Gastrocnemius medialis (tissue), 4 donors: ENCODE measurements at regions not wholly inside any gene's neighbourhood (a gene's known extent, or its start where the extent isn't known, plus 50 kb on each side); places are given as distances from the start of the nearest gene placed in this dataset.

Experiments used
- ATAC-seq, 2 donors: fragments of 150-250 bp; one replicate each; pipeline ENCODE4 v1.9.1; 2016
- DNase-seq, 2 donors: peaks; one replicate each; pipeline ENCODE4 v3.0.0-alpha.2; 2019
- H3K27ac ChIP-seq, 4 donors: fragments of 200-600 bp; sonication (generic); 1 replicate in 1 of 4; 2 replicates in 3 of 4; pipeline ENCODE4 v1.5.1; 2016 to 2018; ENCODE audit warnings: mild to moderate bottlenecking in 2 of 4, moderate library complexity in 1 of 4
- H3K27me3 ChIP-seq, 3 donors: fragments of 200-600 bp; sonication (generic) in 2 of 3; 1 replicate in 1 of 3; 2 replicates in 2 of 3; pipeline versions ENCODE4 v1.5.1 to v1.6.0; 2016 to 2019; ENCODE audit warnings: mild to moderate bottlenecking in 1 of 3, moderate library complexity in 1 of 3
- H3K36me3 ChIP-seq, 2 donors: fragments of 200-600 bp; sonication (generic) in 1 of 2; one replicate each; pipeline ENCODE4 v1.5.1; 2017 to 2018
- H3K4me1 ChIP-seq, 2 donors: fragments of 200-600 bp; sonication (generic) in 1 of 2; one replicate each; pipeline ENCODE4 v1.5.1; 2016 to 2017; ENCODE audit warnings: mild to moderate bottlenecking in 2 of 2
- H3K4me3 ChIP-seq, 4 donors: fragments of 200-600 bp; sonication (generic) in 3 of 4; 1 replicate in 1 of 4; 2 replicates in 3 of 4; pipeline ENCODE4 v1.5.1; 2016 to 2019; ENCODE audit warnings: mild to moderate bottlenecking in 2 of 4
- H3K9me3 ChIP-seq, 3 donors: fragments of 200-600 bp; sonication (generic) in 2 of 3; 1 replicate in 1 of 3; 2 replicates in 2 of 3; pipeline ENCODE4 v1.5.1; 2016 to 2019
- POLR2A ChIP-seq, 2 donors: fragments of 450-650 bp; IDR thresholded peaks; one replicate each; pipeline ENCODE4 v1.6.1; 2017; ENCODE audit warnings: antibody characterized with exemption in 2 of 2, mild to moderate bottlenecking in 2 of 2, moderate library complexity in 2 of 2
- in situ Hi-C, 4 donors: fragments of 200-750 bp; cut with MboI; loops; one replicate each; pipeline versions ENCODE4 v1.15.0 to v1.8.0; 2017; ENCODE audit warnings: low sequenced_read_pairs in 4 of 4
- intact Hi-C: fragments of 100-400 bp; cut with DNase I; formaldehyde crosslinking; loops from one replicate; pipeline ENCODE4 v1.15.1; 2023; ENCODE audit warnings: low total_unique reads
- TF ChIP-seq, protein P1 (sequence below), 5 experiments: fragments of 450-650 bp in 3 of 5; fragments of 200-600 bp in 2 of 5; sonication (generic) in 2 of 5; IDR thresholded peaks in 4 of 5; conservative IDR thresholded peaks in 1 of 5; 1 replicate in 4 of 5; 2 replicates in 1 of 5; pipeline ENCODE4 v1.5.1; 2016 to 2019; ENCODE audit warnings: antibody characterized with exemption in 5 of 5, mild to moderate bottlenecking in 3 of 5, moderate library complexity in 3 of 5

DNA sequence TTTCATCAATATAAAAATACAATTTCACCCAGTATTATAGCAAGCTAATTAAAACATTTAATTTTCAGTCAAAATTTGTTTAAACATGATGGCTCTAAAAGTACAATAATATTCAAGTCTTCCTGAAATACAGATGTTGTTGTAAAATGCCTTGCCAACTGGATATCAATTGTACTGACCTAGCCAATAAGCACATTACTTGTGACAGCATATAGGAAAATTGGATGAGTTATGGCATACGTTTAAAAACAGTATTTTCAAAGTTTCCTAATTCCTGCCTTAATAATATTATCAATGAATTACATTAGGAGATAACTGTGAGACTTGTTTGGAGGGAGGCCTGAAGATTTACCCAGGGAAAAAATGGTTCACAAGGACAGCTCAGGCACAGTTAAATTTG lies 336.9 kb upstream of the CDH20 start:
- TF ChIP-seq POLR2A (IDR thresholded peaks at IDR 0.05) = no peak
- TF ChIP-seq, protein P1, sequence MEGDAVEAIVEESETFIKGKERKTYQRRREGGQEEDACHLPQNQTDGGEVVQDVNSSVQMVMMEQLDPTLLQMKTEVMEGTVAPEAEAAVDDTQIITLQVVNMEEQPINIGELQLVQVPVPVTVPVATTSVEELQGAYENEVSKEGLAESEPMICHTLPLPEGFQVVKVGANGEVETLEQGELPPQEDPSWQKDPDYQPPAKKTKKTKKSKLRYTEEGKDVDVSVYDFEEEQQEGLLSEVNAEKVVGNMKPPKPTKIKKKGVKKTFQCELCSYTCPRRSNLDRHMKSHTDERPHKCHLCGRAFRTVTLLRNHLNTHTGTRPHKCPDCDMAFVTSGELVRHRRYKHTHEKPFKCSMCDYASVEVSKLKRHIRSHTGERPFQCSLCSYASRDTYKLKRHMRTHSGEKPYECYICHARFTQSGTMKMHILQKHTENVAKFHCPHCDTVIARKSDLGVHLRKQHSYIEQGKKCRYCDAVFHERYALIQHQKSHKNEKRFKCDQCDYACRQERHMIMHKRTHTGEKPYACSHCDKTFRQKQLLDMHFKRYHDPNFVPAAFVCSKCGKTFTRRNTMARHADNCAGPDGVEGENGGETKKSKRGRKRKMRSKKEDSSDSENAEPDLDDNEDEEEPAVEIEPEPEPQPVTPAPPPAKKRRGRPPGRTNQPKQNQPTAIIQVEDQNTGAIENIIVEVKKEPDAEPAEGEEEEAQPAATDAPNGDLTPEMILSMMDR (IDR thresholded peaks at IDR 0.05 in 4 of 5, conservative IDR thresholded peaks at IDR 0.05 in 1 of 5) = no peak
- Histone ChIP-seq H3K9me3 (no peaks in the 10 kb centered on the region), H3K4me1 (no peaks in the 10 kb centered on the region), H3K27me3 (no peaks in the 10 kb centered on the region), H3K36me3 (no peaks in the 10 kb centered on the region), H3K4me3 (no peak overlapping the region), H3K27ac (no peak overlapping the region)
- ATAC-seq (no peak), DNase-seq (no peak)
- in situ Hi-C loops (no loop called here), intact Hi-C loops (no loop called here)

DNA sequence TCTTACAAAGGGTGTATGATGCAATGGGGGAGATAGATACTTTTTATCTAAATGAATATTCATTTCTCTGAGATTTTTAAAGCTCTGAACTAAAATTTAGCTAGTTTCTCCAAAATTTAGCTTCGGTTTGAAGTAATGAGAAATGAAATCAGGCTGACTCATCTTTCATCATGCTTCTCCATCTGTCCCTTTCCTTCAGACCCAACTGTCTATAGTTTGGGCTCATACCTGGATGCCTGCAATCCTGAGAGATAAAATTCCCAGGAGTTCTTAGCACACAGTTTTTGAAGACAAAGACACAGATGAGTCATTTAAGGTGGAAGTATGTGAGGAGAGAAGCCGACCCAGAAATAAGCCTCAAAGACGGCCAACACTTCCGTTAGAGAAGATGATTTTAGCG lies 336.4 kb upstream of the CDH20 start:
- H3K36me3 ChIP-seq = no peaks in the 10 kb centered on the region
- H3K27ac ChIP-seq = no peak overlapping the region
- no peaks in the 10 kb centered on the region for H3K4me1 ChIP-seq
- no peak overlapping the region for H3K4me3 ChIP-seq
- DNase-seq (no peak), ATAC-seq (no peak)
- in situ Hi-C loops = no loop called here
- TF ChIP-seq, protein P1 (IDR thresholded peaks at IDR 0.05 in 4 of 5, conservative IDR thresholded peaks at IDR 0.05 in 1 of 5) = no peak
- no peak for TF ChIP-seq POLR2A (IDR thresholded peaks at IDR 0.05)
- H3K9me3 ChIP-seq = no peaks in the 10 kb centered on the region
- intact Hi-C loops = no loop called here
- H3K27me3 ChIP-seq = no peaks in the 10 kb centered on the region

DNA sequence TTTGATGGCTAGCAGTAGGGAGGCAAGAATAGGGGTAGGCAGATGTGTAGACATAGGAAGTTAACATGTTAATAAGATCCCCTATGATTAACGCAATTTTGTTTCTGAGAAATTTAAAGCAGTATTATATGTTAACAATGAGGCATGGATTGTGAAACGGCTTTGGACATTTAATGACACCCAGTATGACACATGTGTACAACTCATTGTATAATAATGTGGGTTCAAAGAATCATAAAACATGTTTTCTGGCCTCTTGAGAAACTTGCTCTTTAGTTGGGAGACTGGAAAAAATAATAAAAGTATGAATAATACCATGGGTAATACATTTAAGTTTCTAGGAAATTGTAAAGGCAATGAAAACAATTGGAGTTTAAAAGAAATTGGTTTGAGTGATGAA lies 332.1 kb upstream of the CDH20 start:
- DNase-seq (no peak), ATAC-seq (no peak)
- intact Hi-C loops = no loop called here
- Histone ChIP-seq H3K4me1 (no peaks in the 10 kb centered on the region), H3K9me3 (no peaks in the 10 kb centered on the region), H3K4me3 (no peak overlapping the region), H3K27ac (no peak overlapping the region), H3K36me3 (no peaks in the 10 kb centered on the region), H3K27me3 (no peaks in the 10 kb centered on the region)
- TF ChIP-seq, protein P1 (IDR thresholded peaks at IDR 0.05 in 4 of 5, conservative IDR thresholded peaks at IDR 0.05 in 1 of 5) = no peak
- no peak for TF ChIP-seq POLR2A (IDR thresholded peaks at IDR 0.05)
- in situ Hi-C loops = no loop called here

DNA sequence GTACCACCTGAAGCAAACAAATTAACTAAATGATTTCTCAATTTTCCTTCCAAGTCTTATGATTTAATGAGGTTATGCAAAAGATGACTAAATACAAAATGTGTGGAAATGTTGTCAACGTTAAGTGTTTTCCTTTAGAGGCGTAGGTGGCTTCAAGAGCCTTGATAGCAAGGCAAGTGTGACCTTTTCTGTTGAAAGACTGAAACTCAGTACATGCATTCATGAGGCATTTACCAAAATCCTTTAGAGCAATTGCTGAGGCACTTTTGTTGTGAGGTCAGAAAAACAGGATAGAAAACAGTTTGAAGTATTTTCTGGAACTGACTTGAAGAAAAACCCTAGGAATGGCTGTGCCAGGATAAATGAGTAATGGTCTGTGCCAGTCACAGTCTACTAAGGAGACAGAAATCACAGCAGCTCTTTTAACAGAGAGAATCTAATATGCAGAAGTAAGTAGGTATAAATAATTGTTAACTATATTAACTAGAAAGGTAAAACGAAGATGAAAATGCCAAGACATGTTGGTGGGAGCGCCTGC lies 326.5 kb upstream of the CDH20 start:
- intact Hi-C loops = no loop called here
- TF ChIP-seq, protein P1 (IDR thresholded peaks at IDR 0.05 in 4 of 5, conservative IDR thresholded peaks at IDR 0.05 in 1 of 5) = no peak
- no peak for TF ChIP-seq POLR2A (IDR thresholded peaks at IDR 0.05)

More for the DNA sequence above, 326.5 kb upstream of the CDH20 start:
- Histone ChIP-seq H3K9me3 (no peaks in the 10 kb centered on the region), H3K36me3 (no peaks in the 10 kb centered on the region), H3K4me1 (no peaks in the 10 kb centered on the region), H3K4me3 (no peak overlapping the region), H3K27ac (no peak overlapping the region), H3K27me3 (no peaks in the 10 kb centered on the region)
- ATAC-seq = no peak
- DNase-seq = no peak
- in situ Hi-C loops = no loop called here
